ENCODE measurements at regions not wholly inside any gene's neighbourhood (a gene's known extent, or its start where the extent isn't known, plus 50 kb on each side); places are given as distances from the start of the nearest gene placed in this dataset.

DNA sequence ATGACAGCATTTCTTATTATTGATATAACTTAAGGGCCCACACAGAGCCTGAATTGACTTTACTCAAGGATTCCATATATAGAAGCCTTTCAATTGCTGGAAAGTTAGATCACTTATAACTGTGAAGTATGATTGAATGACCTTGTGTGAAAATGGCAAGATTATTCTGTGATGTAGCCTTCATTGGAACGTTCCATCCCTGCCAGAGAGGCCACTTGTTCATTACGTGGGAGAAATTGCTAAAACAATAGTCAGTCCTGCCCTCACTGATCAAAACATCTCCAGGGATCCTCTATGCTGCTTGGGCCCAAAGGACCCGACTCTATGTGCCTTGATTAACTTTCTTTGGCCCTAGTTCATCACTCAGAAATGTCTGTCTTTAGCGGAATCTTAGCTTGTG lies 159.5 kb upstream of the BLID start:
- no peak overlapping the region for H3K9ac ChIP-seq (ENCODE audit: low read length)
- TF ChIP-seq EZH2 (IDR thresholded peaks at IDR 0.05; ENCODE audit: insufficient read depth, low read length), result no peak
- TF ChIP-seq, protein P1, sequence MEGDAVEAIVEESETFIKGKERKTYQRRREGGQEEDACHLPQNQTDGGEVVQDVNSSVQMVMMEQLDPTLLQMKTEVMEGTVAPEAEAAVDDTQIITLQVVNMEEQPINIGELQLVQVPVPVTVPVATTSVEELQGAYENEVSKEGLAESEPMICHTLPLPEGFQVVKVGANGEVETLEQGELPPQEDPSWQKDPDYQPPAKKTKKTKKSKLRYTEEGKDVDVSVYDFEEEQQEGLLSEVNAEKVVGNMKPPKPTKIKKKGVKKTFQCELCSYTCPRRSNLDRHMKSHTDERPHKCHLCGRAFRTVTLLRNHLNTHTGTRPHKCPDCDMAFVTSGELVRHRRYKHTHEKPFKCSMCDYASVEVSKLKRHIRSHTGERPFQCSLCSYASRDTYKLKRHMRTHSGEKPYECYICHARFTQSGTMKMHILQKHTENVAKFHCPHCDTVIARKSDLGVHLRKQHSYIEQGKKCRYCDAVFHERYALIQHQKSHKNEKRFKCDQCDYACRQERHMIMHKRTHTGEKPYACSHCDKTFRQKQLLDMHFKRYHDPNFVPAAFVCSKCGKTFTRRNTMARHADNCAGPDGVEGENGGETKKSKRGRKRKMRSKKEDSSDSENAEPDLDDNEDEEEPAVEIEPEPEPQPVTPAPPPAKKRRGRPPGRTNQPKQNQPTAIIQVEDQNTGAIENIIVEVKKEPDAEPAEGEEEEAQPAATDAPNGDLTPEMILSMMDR (IDR thresholded peaks at IDR 0.05; ENCODE audit: insufficient read depth, low read depth, low read length), result no peak
- no peak overlapping the region for H2AFZ ChIP-seq (ENCODE audit: low read depth, low read length)
- H4K20me1 ChIP-seq (ENCODE audit: insufficient read depth, low read length), result no peaks in the 10 kb centered on the region
- H3K9me3 ChIP-seq (ENCODE audit: insufficient read depth, low read depth, low read length), result no peaks in the 10 kb centered on the region
- Mint-ChIP-seq H3K4me3 (ENCODE audit: unreplicated experiment) (no peak overlapping the region), H3K9me3 (ENCODE audit: unreplicated experiment) (no peaks in the 10 kb centered on the region), H3K36me3 (ENCODE audit: low read depth, unreplicated experiment) (no peaks in the 10 kb centered on the region), H3K27me3 (ENCODE audit: low read depth, unreplicated experiment) (peaks cover 3% of the 10 kb centered on the region), H3K4me1 (ENCODE audit: low read depth, unreplicated experiment) (peaks cover 4% of the 10 kb centered on the region), H3K27ac (ENCODE audit: unreplicated experiment) (no peak overlapping the region)
- H3K4me2 ChIP-seq (ENCODE audit: low read length), result no peak overlapping the region
- H3K27ac ChIP-seq (ENCODE audit: low read depth, low read length), result no peak overlapping the region
- H3K27me3 ChIP-seq (ENCODE audit: insufficient read depth, low read length), result peaks cover 2% of the 10 kb centered on the region
- DNase-seq (ENCODE audit: low read depth), result peak; percentile 57
- H3K79me2 ChIP-seq (ENCODE audit: insufficient read depth, low read length), result no peaks in the 10 kb centered on the region
- no peaks in the 10 kb centered on the region for H3K4me1 ChIP-seq (ENCODE audit: insufficient read depth, low read length)
- H3K36me3 ChIP-seq (ENCODE audit: insufficient read depth, low read length), result no peaks in the 10 kb centered on the region
- no peak for FAIRE-seq
- H3K4me3 ChIP-seq (ENCODE audit: insufficient read depth, low read depth, low read length), result no peak overlapping the region

DNA sequence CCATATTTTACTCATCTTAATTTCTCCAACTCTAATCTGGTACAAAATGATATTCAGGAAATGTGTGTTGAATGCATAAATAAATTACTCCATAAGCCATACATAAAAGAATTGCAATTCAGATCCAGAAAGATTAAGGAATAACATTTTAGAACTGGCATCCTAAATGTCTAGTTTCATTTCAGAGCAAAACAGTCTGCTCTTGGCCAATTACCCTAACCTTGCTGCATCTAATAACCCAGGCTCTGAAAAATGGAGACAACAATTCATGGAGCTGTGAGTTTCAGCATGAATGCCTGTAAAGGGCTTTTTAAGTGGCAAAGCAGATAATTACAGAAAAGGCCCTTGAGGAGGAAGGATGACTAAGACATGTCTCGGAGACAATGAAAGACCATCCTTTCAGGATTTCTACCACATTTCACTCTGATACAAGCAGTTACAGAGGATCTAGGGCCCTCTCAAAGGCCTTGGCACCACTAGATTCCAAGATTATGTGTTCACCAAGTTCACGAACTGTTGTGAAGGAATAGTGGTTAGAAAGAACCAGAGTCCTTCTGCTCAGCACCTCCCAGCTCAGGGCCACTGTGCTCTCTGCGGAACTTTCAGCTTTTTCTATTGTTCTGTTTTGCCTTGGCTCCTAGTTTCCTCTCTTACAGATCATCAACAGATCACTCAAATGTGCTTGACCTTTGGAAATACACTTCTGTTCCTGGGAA lies 157.6 kb upstream of the BLID start:
- Mint-ChIP-seq H3K4me3 (ENCODE audit: unreplicated experiment) (no peak overlapping the region), H3K4me1 (ENCODE audit: low read depth, unreplicated experiment) (peaks cover 4% of the 10 kb centered on the region), H3K27me3 (ENCODE audit: low read depth, unreplicated experiment) (peaks cover 3% of the 10 kb centered on the region), H3K27ac (ENCODE audit: unreplicated experiment) (no peak overlapping the region), H3K9me3 (ENCODE audit: unreplicated experiment) (no peaks in the 10 kb centered on the region), H3K36me3 (ENCODE audit: low read depth, unreplicated experiment) (no peaks in the 10 kb centered on the region)
- Histone ChIP-seq H3K4me2 (ENCODE audit: low read length) (no peak overlapping the region), H3K79me2 (ENCODE audit: insufficient read depth, low read length) (no peaks in the 10 kb centered on the region), H3K4me1 (ENCODE audit: insufficient read depth, low read length) (no peaks in the 10 kb centered on the region), H4K20me1 (ENCODE audit: insufficient read depth, low read length) (no peaks in the 10 kb centered on the region), H3K27me3 (ENCODE audit: insufficient read depth, low read length) (peaks cover 9% of the 10 kb centered on the region), H3K4me3 (ENCODE audit: insufficient read depth, low read depth, low read length) (no peak overlapping the region), H3K36me3 (ENCODE audit: insufficient read depth, low read length) (no peaks in the 10 kb centered on the region), H3K9ac (ENCODE audit: low read length) (no peak overlapping the region), H3K9me3 (ENCODE audit: insufficient read depth, low read depth, low read length) (no peaks in the 10 kb centered on the region), H2AFZ (ENCODE audit: low read depth, low read length) (no peak overlapping the region), H3K27ac (ENCODE audit: low read depth, low read length) (no peak overlapping the region)
- FAIRE-seq (peak; percentile 34), DNase-seq (ENCODE audit: low read depth) (peak; percentile 20)
- TF ChIP-seq EZH2 (IDR thresholded peaks at IDR 0.05; ENCODE audit: insufficient read depth, low read length), result no peak
- TF ChIP-seq, protein P1 (IDR thresholded peaks at IDR 0.05; ENCODE audit: insufficient read depth, low read depth, low read length), result no peak

DNA sequence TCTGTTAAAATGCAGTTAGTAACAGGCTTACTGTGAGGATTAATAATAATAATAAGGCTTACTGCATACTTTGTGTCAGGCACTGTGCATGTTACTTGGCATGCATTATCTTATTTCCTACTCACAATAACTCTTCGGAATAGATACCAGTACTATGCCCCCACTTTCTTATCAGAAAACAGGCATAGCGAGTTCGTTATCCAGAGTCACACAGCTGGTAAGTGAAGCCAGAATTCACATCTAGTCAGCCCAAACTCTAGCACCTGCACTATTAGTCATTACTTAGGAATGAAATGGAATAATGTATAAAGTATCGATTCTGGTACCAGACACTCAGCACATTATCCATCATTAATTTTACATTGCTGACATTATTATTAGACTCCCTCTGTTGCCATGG lies 155.7 kb upstream of the BLID start:
- peaks cover 5% of the 10 kb centered on the region for H3K4me1 ChIP-seq (ENCODE audit: insufficient read depth, low read length)
- H3K27me3 Mint-ChIP-seq (ENCODE audit: low read depth, unreplicated experiment), result no peaks in the 10 kb centered on the region

More for the DNA sequence above, 155.7 kb upstream of the BLID start:
- Histone ChIP-seq H3K27me3 (ENCODE audit: insufficient read depth, low read length) (peaks cover 9% of the 10 kb centered on the region), H3K27ac (ENCODE audit: low read depth, low read length) (no peak overlapping the region), H3K36me3 (ENCODE audit: insufficient read depth, low read length) (no peaks in the 10 kb centered on the region), H3K9me3 (ENCODE audit: insufficient read depth, low read depth, low read length) (no peaks in the 10 kb centered on the region), H3K9ac (ENCODE audit: low read length) (no peak overlapping the region), H3K79me2 (ENCODE audit: insufficient read depth, low read length) (no peaks in the 10 kb centered on the region), H4K20me1 (ENCODE audit: insufficient read depth, low read length) (no peaks in the 10 kb centered on the region), H3K4me2 (ENCODE audit: low read length) (no peak overlapping the region), H3K4me3 (ENCODE audit: insufficient read depth, low read depth, low read length) (no peak overlapping the region), H2AFZ (ENCODE audit: low read depth, low read length) (no peak overlapping the region)
- DNase-seq (ENCODE audit: low read depth) (no peak), FAIRE-seq (no peak)
- Mint-ChIP-seq H3K27ac (ENCODE audit: unreplicated experiment) (no peak overlapping the region), H3K4me3 (ENCODE audit: unreplicated experiment) (no peak overlapping the region), H3K4me1 (ENCODE audit: low read depth, unreplicated experiment) (peaks cover 13% of the 10 kb centered on the region), H3K36me3 (ENCODE audit: low read depth, unreplicated experiment) (no peaks in the 10 kb centered on the region), H3K9me3 (ENCODE audit: unreplicated experiment) (no peaks in the 10 kb centered on the region)
- TF ChIP-seq EZH2 (IDR thresholded peaks at IDR 0.05; ENCODE audit: insufficient read depth, low read length), result no peak
- TF ChIP-seq, protein P1 (IDR thresholded peaks at IDR 0.05; ENCODE audit: insufficient read depth, low read depth, low read length), result no peak

Data from astrocyte (in vitro differentiated cells and primary cell).